GM19240 (cell line): ENCODE measurements at regions not wholly inside any gene's neighbourhood (a gene's known extent, or its start where the extent isn't known, plus 50 kb on each side); places are given as distances from the start of the nearest gene placed in this dataset.

Experiments used
- DNase-seq: peaks from one replicate; pipeline ENCODE4 v3.0.0; 2011; ENCODE audit warnings: low spot score; ENCODE audit not compliant: insufficient read length

DNA sequence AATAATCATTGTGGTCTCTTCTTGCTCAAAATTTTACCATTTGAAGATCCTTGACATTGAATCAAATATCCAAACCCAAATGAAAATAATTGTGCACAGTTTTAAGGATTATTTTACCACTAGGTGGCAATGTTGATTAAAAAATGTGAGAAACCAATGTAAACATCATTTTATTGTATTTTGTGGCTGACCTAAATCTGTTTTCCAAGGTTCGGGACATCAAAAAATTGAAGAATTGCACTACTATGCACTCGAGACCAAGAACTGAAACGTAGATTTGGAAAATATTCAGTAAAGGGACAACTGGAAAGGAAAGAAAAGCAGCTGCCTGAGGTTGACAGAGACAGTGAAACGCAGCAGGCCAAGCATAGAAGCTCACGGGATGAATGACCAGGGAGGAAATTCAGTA lies 259.3 kb downstream of the SNX13 start:
- DNase-seq = no peak

DNA sequence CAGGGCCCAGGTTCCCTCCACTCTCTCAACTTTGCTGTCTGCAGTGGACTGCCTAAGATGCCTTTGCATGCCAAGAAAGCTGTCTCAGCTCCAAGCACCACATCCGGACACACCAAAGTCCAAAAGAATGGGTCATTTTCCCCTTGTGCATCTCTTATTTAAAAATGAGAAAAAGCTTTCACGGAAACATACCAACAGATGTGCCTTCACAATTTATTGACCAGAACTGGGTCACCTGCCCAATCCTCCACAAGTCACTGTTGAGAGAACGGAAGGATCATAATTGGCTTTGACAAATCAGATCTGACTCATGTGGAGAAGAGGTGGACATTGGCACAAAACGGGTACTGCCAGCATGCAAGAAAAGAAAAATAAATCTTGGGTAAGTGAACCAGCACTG lies 258.3 kb downstream of the SNX13 start:
- DNase-seq = no peak

DNA sequence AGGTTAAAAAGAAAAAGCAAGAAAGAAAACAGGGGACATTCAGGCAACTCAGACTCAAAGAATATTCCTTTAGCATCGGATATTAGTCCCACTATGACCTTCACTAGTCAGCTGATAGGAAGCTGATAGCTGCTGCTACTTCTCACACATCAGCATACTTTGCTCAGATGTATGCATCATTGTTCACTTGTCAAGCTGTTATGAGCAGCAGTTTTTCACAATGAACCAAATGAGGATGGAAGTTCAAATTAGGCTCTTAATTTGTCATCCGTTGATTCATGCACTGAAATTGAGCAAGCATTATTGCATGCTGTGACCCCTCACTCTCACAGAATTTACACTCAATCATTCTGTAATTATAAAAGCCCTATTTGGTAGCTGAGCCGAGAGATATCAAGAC lies 257.7 kb downstream of the SNX13 start:
- DNase-seq = no peak

DNA sequence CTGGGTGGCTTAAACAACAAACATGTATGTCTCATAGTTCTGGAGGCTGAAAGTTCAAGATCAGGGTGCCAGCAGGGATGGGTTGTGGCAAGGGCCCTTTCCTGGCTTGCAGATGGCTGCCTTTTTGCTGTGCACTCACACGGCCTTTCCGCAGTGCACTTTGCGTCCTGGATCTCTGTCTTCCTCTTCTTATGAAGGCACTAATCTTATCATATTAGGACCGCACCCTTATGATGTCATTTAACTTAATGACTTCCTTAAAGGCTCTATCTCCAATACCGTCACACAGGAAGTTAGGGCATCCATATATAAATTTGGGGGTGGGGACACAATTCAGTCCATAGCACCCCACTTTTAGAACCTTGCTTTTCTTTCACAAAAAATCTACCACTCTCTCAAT lies 255.2 kb downstream of the SNX13 start:
- DNase-seq = no peak

DNA sequence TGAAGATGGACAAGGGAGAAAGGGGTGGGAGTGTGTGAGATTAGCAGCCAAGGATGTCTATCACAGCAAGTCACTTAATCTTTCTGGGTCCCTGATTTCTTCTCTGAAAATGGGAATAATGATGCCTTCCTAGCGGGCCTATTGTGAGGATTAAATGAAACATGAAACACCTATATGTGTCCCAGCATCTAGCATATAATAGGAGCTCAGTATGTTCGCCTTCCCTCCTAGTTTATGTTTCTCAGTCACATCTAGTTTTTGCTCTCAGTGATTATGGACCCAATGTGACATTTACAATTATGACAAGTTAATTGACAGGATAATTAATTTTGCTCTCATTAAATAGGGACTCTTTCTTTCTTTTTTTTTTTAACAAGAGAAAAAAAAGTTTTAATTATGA lies 252.9 kb downstream of the SNX13 start:
- DNase-seq = no peak

DNA sequence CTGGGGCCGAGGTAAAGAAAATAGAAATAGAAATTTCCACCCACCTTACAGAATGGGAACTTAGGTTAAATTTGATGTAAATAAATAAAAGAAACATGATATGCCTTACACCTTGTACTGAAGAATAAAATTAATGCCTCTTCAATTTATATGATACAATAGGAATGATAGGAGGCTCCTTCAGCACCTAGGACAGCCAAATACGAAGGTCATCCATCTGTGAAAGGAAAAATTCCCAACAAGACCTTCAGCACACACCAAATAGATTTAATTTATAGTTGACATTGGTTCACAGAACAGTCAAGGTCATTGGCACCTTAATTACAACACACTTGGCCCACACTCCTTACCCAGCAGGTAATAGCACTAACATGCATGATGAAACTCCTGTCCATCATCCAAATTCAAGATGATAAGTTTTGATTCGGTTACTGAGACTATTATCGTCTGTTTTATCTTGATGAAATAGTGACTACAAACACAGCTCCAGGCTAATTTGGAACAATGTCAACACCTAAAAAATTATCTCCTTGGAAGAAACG lies 250.9 kb downstream of the SNX13 start:
- DNase-seq = no peak

DNA sequence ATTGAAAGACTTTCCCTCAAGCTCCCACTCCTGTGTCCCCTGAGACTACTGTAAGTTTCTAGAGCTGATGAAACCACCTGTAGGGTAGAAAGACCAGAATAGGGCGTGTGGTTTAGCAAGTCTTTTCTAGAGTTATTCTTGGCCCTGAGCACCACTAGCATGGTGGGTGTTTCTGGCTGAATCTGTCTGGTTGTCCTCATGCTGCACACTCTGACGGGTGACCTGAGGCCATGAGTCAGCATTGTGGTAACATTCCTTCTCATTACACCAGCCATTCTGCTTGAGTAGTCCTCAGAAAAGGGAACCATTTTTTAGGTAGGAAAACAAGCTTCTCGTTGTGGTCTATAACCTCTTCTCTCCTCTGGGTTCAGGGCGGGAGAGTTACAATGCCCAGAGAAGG lies 250.3 kb downstream of the SNX13 start:
- peak; percentile 4 for DNase-seq

DNA sequence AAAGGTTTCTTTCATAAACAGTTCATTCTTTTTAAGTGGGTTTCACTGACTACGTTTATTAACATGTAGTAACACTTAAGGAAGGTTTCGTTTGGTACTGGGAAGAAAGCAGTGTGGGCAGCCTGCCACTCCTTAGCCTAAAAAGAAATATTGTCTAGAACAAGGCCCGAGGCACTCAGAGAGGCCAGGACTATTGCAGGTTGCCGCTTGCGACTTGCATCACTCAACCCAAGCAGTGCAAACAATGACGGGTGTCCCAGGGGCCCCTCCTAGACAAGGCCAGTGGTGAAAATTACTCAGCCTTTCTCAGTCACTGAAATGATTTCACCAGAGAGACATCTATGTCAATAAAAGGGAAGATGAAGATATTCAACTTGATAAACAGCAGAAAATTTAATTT lies 243.9 kb downstream of the SNX13 start:
- DNase-seq = no peak

DNA sequence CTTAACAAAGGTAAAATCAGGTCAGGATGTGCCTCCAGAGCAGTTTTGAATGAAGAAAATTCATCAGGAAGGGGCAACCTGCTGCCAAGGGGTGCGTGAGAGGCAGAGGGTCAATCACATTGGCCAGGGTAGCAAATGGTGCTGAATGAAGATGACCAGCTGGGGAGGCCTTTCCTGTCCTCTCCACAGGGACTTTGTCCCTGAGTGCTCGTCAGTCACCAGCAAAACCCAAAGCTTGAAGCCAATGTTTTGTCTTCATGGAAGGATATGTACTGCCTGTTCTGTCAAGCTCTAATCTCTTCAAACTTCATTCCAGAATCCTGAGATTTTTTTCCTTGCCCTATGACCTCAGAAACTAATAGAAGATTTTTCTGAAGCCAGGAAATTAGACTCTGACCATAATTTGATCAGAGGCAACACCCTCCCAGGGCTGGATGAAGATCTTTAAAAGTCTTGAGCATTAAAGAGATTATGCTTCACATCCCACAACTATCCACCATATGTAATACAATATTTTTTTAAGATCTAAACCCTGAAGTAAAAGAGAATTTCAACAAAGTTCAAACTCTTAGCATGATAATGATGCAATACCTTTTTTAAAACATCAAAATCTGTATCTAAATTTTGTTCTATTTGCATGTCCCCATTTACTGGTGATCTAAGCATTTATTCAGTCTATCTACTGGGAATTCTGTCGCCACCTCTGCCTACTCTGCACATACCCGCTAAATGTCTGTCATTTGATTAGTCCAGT lies 243.0 kb downstream of the SNX13 start:
- DNase-seq = no peak

DNA sequence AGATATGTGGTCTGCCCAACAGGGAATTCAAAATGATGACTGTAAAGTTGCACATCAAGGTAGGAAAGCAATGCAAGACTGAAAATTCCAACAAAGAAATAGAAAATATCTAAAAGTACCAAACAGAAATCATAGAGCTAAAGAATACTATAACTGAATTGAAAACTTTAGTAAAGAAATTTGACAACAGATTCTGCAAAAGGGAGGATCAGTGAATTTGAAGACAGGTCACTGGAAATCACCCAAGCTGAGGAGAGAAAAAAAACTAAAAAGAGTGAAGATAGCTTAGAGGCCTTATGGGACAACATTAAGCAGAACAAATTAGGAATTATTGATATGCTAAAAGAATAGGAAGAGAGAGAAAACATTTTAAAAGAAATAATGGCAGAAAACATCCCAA lies 240.6 kb downstream of the SNX13 start:
- DNase-seq = no peak

DNA sequence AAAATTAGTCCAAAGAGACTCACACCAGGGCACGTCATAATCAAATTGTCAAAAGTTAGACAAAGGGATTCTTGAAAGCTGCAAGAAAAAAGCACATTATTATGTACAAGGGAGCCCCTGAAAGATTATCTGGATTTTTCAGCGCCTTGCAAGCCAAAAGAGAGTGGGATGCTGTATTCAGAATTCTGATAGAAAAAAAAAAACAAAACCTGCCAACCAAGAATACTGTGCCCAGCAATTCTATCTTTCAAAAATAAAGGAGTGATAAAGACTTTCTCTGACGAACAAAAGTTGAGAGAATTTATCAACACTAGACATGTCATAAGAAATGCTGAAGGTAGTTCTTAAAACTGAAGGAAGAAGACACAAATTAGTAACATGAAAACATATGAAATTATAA lies 240.2 kb downstream of the SNX13 start:
- no peak for DNase-seq

DNA sequence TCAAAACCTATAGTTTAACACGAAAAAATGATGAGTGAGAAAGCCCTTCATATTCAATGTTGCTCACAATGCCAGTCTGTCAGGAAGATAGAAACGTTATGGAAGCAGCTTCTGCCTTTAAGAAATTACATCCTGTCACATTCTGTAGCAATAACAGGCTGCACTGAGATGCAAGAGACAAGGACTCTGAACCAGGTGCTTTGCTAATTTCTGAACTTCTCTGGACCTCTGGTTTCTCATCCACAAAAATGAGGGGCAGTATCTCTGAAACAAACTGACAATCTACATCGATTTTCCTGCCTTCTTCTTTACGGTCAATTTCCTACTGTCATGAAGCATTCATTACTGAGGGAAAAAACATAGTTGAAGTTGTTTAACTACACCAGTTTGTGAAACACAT lies 234.0 kb downstream of the SNX13 start:
- no peak for DNase-seq

DNA sequence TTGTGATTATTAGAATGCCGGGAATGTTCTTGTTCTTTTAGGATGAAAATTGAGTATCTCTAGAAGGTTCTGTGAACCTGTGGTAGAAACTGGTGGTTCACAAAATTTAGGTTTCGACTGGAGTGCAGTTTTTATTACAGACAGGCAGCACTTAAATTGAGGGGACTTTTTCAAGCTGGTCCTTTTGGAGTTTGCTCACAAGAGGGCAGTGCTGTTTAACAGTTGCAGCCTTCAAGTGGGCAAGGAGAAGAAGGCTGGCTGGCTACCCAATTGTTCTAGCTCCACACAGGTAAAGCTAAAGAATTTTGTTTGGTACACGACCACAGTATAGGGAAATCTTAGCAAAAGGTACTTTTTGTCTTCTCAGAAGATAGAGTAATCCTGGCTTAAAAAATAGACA lies 233.6 kb downstream of the SNX13 start:
- peak; percentile 7 for DNase-seq

DNA sequence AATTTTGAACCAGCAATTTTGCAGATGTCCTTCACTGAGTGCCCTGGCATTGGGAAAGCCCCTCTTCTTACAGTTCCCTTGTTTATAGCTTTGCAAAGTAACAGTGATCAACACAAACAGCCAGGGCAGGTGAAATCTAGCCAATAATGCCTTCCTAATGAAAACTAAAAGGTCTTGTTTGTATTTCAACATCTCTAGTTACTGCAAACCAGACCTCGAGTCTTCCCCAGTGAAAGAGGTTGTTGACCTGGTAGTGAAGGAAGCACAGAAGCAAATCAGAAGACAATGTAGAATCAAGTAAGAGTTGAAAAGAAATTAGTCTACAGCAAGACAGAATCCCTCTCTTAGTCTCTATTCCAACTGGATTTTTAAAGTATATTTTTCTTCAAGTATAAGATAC lies 231.2 kb downstream of the SNX13 start:
- DNase-seq = no peak

DNA sequence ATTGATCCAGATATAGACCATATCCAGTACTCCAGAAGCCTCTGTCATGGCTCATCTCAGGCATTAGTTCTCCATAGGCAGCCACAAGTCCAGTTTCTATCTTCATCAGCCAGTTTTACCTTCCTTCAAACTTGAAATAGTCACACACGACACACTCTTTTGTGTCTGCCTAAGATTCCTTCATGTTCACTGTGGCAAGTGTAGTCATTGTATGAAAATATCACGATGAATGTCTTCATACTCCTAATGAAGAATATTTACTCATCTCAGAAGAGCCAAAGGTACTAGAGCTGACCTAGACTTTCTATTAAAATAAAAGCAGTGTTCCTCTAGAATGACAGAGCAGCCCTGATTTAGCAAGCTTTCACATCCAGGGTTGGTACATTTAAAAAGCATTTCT lies 230.7 kb downstream of the SNX13 start:
- no peak for DNase-seq

DNA sequence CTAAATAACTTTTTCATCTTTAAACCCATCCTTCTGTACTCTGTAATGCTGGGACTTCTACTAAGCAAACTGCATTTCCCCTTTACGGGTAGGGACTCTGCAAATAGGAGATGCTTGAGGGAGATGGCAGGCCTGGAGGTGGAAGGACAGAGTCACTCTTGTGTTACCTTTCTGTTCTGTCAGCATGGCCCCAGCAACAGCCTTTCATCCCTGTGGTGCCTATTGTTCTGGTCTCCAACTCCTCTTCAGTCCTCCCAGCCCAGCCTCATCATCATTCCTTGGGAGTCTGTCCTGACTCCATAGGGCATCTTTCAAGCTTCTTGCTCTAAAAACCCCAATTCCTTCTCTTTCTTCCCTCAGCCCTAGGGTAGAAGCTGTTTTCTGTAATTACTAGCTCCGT lies 230.0 kb downstream of the SNX13 start:
- no peak for DNase-seq

DNA sequence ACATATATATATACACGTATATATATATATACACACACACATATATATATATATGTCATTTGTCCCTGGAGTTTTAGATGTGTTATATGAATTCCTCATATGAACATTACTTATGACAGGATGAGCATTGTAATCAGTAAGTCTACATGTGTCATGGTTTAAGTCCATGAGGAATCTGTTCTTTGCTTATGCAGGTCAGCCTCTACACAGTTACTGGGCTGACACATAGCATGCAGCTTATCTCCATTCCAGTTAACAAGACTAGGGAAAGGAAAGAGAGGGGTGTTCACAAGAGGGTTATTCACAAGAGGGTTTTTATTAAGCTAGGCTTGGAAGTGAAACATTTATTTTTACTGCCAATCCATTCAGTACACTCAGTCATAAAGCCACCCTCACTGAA lies 226.7 kb downstream of the SNX13 start:
- no peak for DNase-seq

DNA sequence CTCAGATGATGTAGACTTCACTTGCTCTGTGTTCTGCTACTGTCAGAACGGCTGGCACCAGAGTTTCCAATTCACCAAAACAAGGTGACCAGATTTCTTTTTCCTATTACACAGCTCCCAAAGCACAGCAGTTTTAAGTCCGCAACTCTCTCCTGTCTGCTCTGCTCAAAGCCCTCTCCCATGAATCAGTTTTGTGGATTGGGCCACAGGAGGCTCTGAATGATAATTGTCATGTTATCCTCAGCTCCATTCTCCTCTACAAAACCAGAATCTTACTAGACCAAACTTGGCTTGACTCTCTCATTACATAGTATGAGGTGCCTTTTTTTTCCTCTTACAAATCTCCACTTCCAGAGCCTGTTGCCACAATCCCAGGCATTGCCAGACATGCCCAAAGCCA lies 223.5 kb downstream of the SNX13 start:
- no peak for DNase-seq

DNA sequence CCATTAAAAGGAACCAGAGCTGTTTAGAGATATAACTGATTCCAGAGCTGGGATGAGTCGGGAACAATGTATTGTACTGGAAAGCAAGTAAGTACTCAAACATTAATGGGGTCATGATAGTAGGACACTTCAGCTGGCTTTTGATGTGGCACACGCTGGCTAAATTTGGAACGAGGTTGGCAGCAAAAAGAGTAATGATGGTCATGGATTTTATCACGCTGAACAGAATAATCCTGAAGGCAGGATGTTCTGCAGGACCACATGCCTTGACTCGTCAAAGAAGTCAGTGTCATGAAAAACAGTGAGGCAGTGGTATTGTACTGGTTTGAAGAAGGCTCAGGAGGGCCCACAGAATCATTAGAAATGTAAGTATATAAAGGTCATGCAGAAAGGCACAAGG lies 220.3 kb downstream of the SNX13 start:
- DNase-seq = no peak

DNA sequence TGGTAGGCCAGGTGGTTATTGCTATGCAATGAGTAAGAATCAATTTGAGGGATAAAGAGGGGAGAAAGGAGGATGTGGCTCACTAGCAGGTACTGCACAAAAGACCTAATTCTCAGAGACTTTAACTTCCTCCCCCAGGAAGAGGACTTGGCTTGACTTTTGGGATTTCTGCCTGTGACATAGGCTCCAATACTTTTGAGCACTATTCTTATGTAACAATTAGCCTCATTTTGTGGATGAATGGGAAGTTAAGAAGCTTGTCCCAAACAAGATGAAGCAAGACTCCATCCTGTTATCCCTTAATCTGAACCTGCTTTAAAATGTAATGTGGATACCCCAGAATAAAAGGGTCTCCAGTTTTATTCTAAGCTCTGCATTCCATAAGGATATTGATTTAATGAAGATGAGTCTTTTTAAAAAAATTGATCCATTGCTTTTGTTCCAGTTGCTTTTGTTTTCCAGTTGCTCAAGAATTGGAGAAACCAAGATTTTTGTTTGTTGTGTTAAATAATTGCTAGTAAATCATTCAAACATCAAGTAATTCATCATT lies 218.5 kb downstream of the SNX13 start:
- no peak for DNase-seq

DNA sequence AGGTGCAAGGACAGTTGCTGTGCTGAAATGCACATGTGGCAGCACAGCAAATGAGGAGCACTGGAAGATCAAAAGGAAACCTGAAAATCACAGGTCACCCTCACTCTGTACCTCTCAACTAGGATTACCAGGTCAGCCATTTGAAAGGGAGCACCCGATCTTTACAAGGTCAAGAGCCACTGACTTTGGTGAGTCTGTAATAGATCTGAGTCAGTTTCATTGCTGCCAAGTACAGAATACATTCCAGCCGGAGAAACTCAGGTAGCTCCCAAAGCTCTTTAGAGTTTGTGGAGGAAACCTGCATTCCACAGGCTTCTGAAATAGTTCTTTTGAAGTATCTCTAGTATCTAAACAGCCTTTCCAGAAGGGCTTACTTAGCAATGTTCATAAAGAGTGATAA lies 217.5 kb downstream of the SNX13 start:
- no peak for DNase-seq

DNA sequence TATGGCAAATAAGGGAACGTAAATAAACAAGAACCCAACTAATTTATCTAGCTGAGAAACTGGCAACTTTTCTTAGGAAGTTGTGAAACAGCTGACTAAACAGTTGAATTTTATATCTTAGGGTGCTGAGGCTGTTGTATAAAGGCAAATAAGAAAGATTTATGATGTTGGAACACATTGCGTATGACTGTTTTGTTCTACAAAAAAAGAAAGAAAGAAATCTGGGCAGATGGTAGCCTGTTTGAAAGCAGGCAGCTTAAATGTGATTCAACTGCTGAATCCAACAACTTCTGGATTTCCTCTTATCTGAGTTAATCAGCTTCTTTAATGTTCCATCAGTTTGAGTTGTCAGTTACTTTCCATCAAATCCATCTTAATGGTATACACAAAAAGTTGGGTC lies 214.5 kb downstream of the SNX13 start:
- no peak for DNase-seq

DNA sequence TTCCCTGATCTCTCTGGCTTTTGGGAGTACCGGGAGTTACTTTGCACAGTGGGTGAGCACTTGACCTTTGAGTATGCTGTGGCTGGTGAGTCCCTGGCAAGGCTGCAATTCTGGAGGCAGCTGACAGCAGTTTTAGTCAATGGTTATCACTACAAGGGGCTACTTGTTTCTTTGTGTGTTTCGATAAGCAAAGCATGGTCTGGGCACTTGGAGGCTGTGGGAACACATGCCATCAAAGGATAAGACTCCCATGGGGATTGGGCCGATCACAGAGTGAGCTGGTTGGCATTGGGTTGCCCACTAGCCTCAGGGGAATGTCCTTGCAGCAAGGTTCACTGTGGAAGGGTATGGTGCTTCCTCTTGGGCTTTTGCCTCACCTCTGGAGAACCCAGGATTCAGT lies 208.2 kb downstream of the SNX13 start:
- DNase-seq = no peak
